CD4-positive, alpha-beta T cell (primary cell): ENCODE measurements at regions not wholly inside any gene's neighbourhood (a gene's known extent, or its start where the extent isn't known, plus 50 kb on each side); places are given as distances from the start of the nearest gene placed in this dataset.

ENCODE experiments used
- ATAC-seq: fragments of 200-7000 bp; cut with Tn5 transposase; one replicate; pipeline ENCODE4 v1.10.0; 2022; ENCODE audit warnings: mild to moderate bottlenecking; ENCODE audit not compliant: poor library complexity
- CTCF ChIA-PET: fragments of 350-600 bp; sonication (Branson Sonifier 250); formaldehyde crosslinking; loops from one replicate; lab custom pipeline; 2021; ENCODE audit warnings: antibody characterized with exemption, inconsistent platforms; lab: Charles Lee
- POLR2A ChIA-PET: fragments of 350-600 bp; sonication (Branson Sonifier 250); formaldehyde crosslinking; loops from one replicate; lab custom pipeline; 2021; ENCODE audit warnings: antibody characterized with exemption, inconsistent platforms; lab: Charles Lee
- DNase-seq, 14 experiments: peaks; one replicate each; pipeline ENCODE4 v3.0.0-alpha.2; 2013 to 2020; ENCODE audit warnings: mixed read lengths in 2 of 14
- H3K27ac ChIP-seq, 2 donors: one replicate each; pipeline versions ENCODE4 v1.5.1 to v1.7.0; 2013; ENCODE audit warnings: low read length in 2 of 2, low read depth in 1 of 2, mild to moderate bottlenecking in 1 of 2
- H3K27me3 ChIP-seq, 2 experiments: 1 replicate in 1 of 2; 2 replicates in 1 of 2; pipeline versions ENCODE4 v1.6.1 to v1.7.0; 2013; ENCODE audit warnings: low read length in 2 of 2, control low read depth in 1 of 2, mild to moderate bottlenecking in 1 of 2, moderate library complexity in 1 of 2; ENCODE audit not compliant: insufficient read depth in 2 of 2, control insufficient read depth in 1 of 2
- H3K36me3 ChIP-seq: one replicate; pipeline ENCODE4 v1.6.1; 2013; ENCODE audit warnings: low read length, control low read depth; ENCODE audit not compliant: insufficient read depth
- H3K4me1 ChIP-seq: one replicate; pipeline ENCODE4 v1.6.1; 2013; ENCODE audit warnings: low read length, control low read depth; ENCODE audit not compliant: insufficient read depth
- H3K4me3 ChIP-seq: one replicate; pipeline ENCODE4 v1.5.1; 2013; ENCODE audit warnings: mild to moderate bottlenecking, low read length, moderate library complexity
- H3K9me3 ChIP-seq, 2 experiments: 1 replicate in 1 of 2; 2 replicates in 1 of 2; pipeline versions ENCODE4 v1.6.1 to v1.7.0; 2013; ENCODE audit warnings: low read length in 2 of 2, mild to moderate bottlenecking in 2 of 2, control low read depth in 1 of 2, moderate library complexity in 1 of 2; ENCODE audit not compliant: control insufficient read depth in 1 of 2, insufficient read depth in 1 of 2
- H3K27ac Mint-ChIP-seq: one replicate; pipeline ENCODE4 v1.8.0; 2020; ENCODE audit warnings: mixed read lengths
- H3K27me3 Mint-ChIP-seq: one replicate; pipeline ENCODE4 v1.8.0; 2021; ENCODE audit warnings: mixed read lengths
- H3K36me3 Mint-ChIP-seq: one replicate; pipeline ENCODE4 v1.8.0; 2021; ENCODE audit warnings: low read depth, mixed read lengths
- H3K4me1 Mint-ChIP-seq: one replicate; pipeline ENCODE4 v1.8.0; 2021; ENCODE audit warnings: low read depth, mixed read lengths
- H3K4me3 Mint-ChIP-seq: one replicate; pipeline ENCODE4 v1.8.0; 2020; ENCODE audit warnings: mild to moderate bottlenecking, mixed read lengths
- H3K9me3 Mint-ChIP-seq: one replicate; pipeline ENCODE4 v1.8.0; 2020; ENCODE audit warnings: mixed read lengths
- CTCF ChIP-seq: fragments of 200-600 bp; IDR thresholded peaks from one replicate; pipeline ENCODE4 v1.8.0; 2022; ENCODE audit warnings: antibody characterized with exemption, mild to moderate bottlenecking
- intact Hi-C, 2 experiments: fragments of 100-400 bp; cut with DNase I in 1 of 2; cut with micrococcal nuclease in 1 of 2; formaldehyde crosslinking; loops; one replicate each; pipeline versions ENCODE4 v1.15.1 to v1.9.0; 2023 to 2025; cut with DNase I, micrococcal nuclease

- H3K4me3 Mint-ChIP-seq: no peak overlapping the region
- Histone ChIP-seq H3K9me3 (no peaks in the 10 kb centered on the region), H3K27me3 (no peaks in the 10 kb centered on the region), H3K27ac (no peak overlapping the region), H3K4me3 (no peak overlapping the region), H3K4me1 (no peaks in the 10 kb centered on the region), H3K36me3 (no peaks in the 10 kb centered on the region)
- CTCF ChIA-PET: no interaction called here
- no peaks in the 10 kb centered on the region for H3K4me1 Mint-ChIP-seq
- DNase-seq: no peak
- no peak overlapping the region for H3K27ac Mint-ChIP-seq
- H3K27me3 Mint-ChIP-seq: no peaks in the 10 kb centered on the region
- TF ChIP-seq CTCF: no peak
- POLR2A ChIA-PET: no interaction called here
- intact Hi-C loops: no loop called here
- no peaks in the 10 kb centered on the region for H3K36me3 Mint-ChIP-seq
- peaks cover 3% of the 10 kb centered on the region for H3K9me3 Mint-ChIP-seq
- ATAC-seq: no peak
These were observed 62.8 kb upstream of the PCDH9 start for GRCh38 chr13:67292886-67293285.

- no peak for ATAC-seq
- intact Hi-C loops: no loop called here
- H3K9me3 Mint-ChIP-seq: peaks cover 2% of the 10 kb centered on the region
- no peak overlapping the region for H3K4me3 Mint-ChIP-seq
- no peak overlapping the region for H3K27ac Mint-ChIP-seq
- H3K36me3 Mint-ChIP-seq: no peaks in the 10 kb centered on the region
- POLR2A ChIA-PET: no interaction called here
- H3K27me3 Mint-ChIP-seq: no peaks in the 10 kb centered on the region
- H3K4me1 Mint-ChIP-seq: no peaks in the 10 kb centered on the region
- no peaks in the 10 kb centered on the region for H3K27me3 ChIP-seq
- no peaks in the 10 kb centered on the region for H3K9me3 ChIP-seq
- DNase-seq: no peak
- CTCF ChIA-PET: no interaction called here
- H3K4me1 ChIP-seq: no peaks in the 10 kb centered on the region
- H3K36me3 ChIP-seq: no peaks in the 10 kb centered on the region
- H3K4me3 ChIP-seq: no peak overlapping the region
- TF ChIP-seq CTCF: no peak
- no peak overlapping the region for H3K27ac ChIP-seq
These were observed 55.5 kb upstream of the PCDH9 start for GRCh38 chr13:67285611-67286010.

GRCh38 chr13:67283637-67284036 lies 53.5 kb upstream of the PCDH9 start:
- no peak for TF ChIP-seq CTCF

More at GRCh38 chr13:67283637-67284036, 53.5 kb upstream of the PCDH9 start:
- ChIA-PET POLR2A (no interaction called here), CTCF (interaction anchor here (0.6 kb wide), 1 partner anchor 31 kb away, joined by 3 read pairs; no protein-coding TSS in a partner anchor)
- H3K36me3 Mint-ChIP-seq: no peaks in the 10 kb centered on the region
- H3K27me3 Mint-ChIP-seq: no peaks in the 10 kb centered on the region
- intact Hi-C loops: no loop called here
- Histone ChIP-seq H3K36me3 (no peaks in the 10 kb centered on the region), H3K9me3 (no peaks in the 10 kb centered on the region), H3K27ac (no peak overlapping the region), H3K4me3 (no peak overlapping the region), H3K4me1 (no peaks in the 10 kb centered on the region), H3K27me3 (no peaks in the 10 kb centered on the region)
- H3K4me3 Mint-ChIP-seq: no peak overlapping the region
- H3K4me1 Mint-ChIP-seq: no peaks in the 10 kb centered on the region
- DNase-seq (no peak), ATAC-seq (no peak)
- peaks cover 2% of the 10 kb centered on the region for H3K9me3 Mint-ChIP-seq
- H3K27ac Mint-ChIP-seq: no peak overlapping the region
